HEK293 (cell line): ENCODE measurements at regions not wholly inside any gene's neighbourhood (a gene's known extent, or its start where the extent isn't known, plus 50 kb on each side); places are given as distances from the start of the nearest gene placed in this dataset.

Source experiments
- CTCF ChIA-PET: fragments of 350-600 bp; formaldehyde crosslinking; extraction: SDS; loops from one replicate; lab custom pipeline; 2021; ENCODE audit warnings: antibody characterized with exemption; lab: Yijun Ruan, JAX
- POLR2A ChIA-PET: fragments of 300-600 bp; formaldehyde crosslinking; extraction: SDS; loops from one replicate; lab custom pipeline; 2020; ENCODE audit warnings: antibody characterized with exemption, inconsistent platforms; lab: Yijun Ruan, JAX
- H3K27ac ChIP-seq: fragments of 200-500 bp; sonication (Bioruptor generic); 2 replicates; pipeline ENCODE4 v1.5.1; 2014; ENCODE audit warnings: low read depth, low read length, control low read depth, inconsistent platforms; ENCODE audit errors: extremely low read depth
- H3K36me3 ChIP-seq, 2 experiments: fragments of 200-500 bp in 1 of 2; sonication (Bioruptor generic) in 1 of 2; 1 replicate in 1 of 2; 2 replicates in 1 of 2; pipeline ENCODE4 v1.5.1; 2014 to 2017; ENCODE audit warnings: inconsistent platforms in 2 of 2, low read length in 2 of 2; ENCODE audit not compliant: control insufficient read depth in 2 of 2, insufficient read depth in 1 of 2
- H3K4me1 ChIP-seq: fragments of 200-500 bp; sonication (Bioruptor generic); 2 replicates; pipeline ENCODE4 v1.5.1; 2014; ENCODE audit warnings: mild to moderate bottlenecking, low read length, inconsistent platforms; ENCODE audit not compliant: control insufficient read depth, insufficient read depth
- H3K4me3 ChIP-seq: 2 replicates; pipeline ENCODE4 v1.5.1; 2011; ENCODE audit warnings: low read depth, mild to moderate bottlenecking, control low read depth, low read length, moderate library complexity
- H3K9me3 ChIP-seq: fragments of 200-500 bp; sonication (Bioruptor generic); 2 replicates; pipeline ENCODE4 v1.5.1; 2014; ENCODE audit warnings: low read depth, low read length, inconsistent platforms; ENCODE audit not compliant: control insufficient read depth, insufficient read depth
- GLI2 ChIP-seq: fragments of 450-650 bp; formaldehyde crosslinking; IDR thresholded peaks from 2 replicates; pipeline ENCODE4; 2017; ENCODE audit warnings: missing biosample characterization, missing genetic modification characterization, low read depth, borderline replicate concordance
- HOXD13 ChIP-seq: sonication (generic); formaldehyde crosslinking; IDR thresholded peaks from 2 replicates; pipeline ENCODE4 v1.8.0; 2022; ENCODE audit warnings: missing genetic modification reagents, borderline replicate concordance
- KLF10 ChIP-seq: fragments of 450-650 bp; IDR thresholded peaks from 2 replicates; pipeline ENCODE4 v1.5.1; 2018; ENCODE audit warnings: missing biosample characterization, mild to moderate bottlenecking, missing genetic modification characterization
- REPIN1 ChIP-seq: fragments of 450-650 bp; formaldehyde crosslinking; IDR thresholded peaks from 2 replicates; pipeline ENCODE4 v1.5.1; 2017; ENCODE audit warnings: missing biosample characterization, missing genetic modification characterization, low read depth
- SCRT1 ChIP-seq: fragments of 450-650 bp; formaldehyde crosslinking; IDR thresholded peaks from 2 replicates; pipeline ENCODE4 v1.5.1; 2016; ENCODE audit warnings: missing biosample characterization, missing genetic modification characterization, borderline replicate concordance
- SCRT2 ChIP-seq: fragments of 450-650 bp; formaldehyde crosslinking; IDR thresholded peaks from 2 replicates; pipeline ENCODE4 v1.5.1; 2016; ENCODE audit warnings: missing biosample characterization, missing genetic modification characterization
- SP2 ChIP-seq: fragments of 450-650 bp; formaldehyde crosslinking; IDR thresholded peaks from 2 replicates; pipeline ENCODE4 v1.5.1; 2016; ENCODE audit warnings: missing biosample characterization, missing genetic modification characterization
- YY1 ChIP-seq: fragments of 450-650 bp; formaldehyde crosslinking; IDR thresholded peaks from 2 replicates; pipeline ENCODE4 v1.5.1; 2018; ENCODE audit warnings: missing biosample characterization, missing genetic modification characterization
- YY2 ChIP-seq: fragments of 450-650 bp; formaldehyde crosslinking; IDR thresholded peaks from 2 replicates; pipeline ENCODE4 v1.5.1; 2016; ENCODE audit warnings: missing biosample characterization, missing genetic modification characterization
- ZNF112 ChIP-seq: fragments of 450-650 bp; formaldehyde crosslinking; IDR thresholded peaks from 2 replicates; pipeline ENCODE4 v1.5.0; 2017; ENCODE audit warnings: missing biosample characterization, missing genetic modification characterization
- ZNF121 ChIP-seq: fragments of 450-650 bp; formaldehyde crosslinking; IDR thresholded peaks from 2 replicates; pipeline ENCODE4 v1.5.1; 2016; ENCODE audit warnings: missing biosample characterization, missing genetic modification characterization
- ZNF146 ChIP-seq: fragments of 450-650 bp; formaldehyde crosslinking; IDR thresholded peaks from 2 replicates; pipeline ENCODE4 v1.5.1; 2016; ENCODE audit warnings: missing biosample characterization, missing genetic modification characterization
- ZNF26 ChIP-seq: fragments of 450-650 bp; formaldehyde crosslinking; IDR thresholded peaks from 2 replicates; pipeline ENCODE4 v1.5.1; 2016; ENCODE audit warnings: missing biosample characterization, missing genetic modification characterization
- ZNF426 ChIP-seq: fragments of 450-650 bp; formaldehyde crosslinking; IDR thresholded peaks from 2 replicates; pipeline ENCODE4 v1.5.1; 2017; ENCODE audit warnings: missing biosample characterization, missing genetic modification characterization, mild to moderate bottlenecking, inconsistent platforms, moderate library complexity
- ZNF514 ChIP-seq: fragments of 450-650 bp; formaldehyde crosslinking; IDR thresholded peaks from 2 replicates; pipeline ENCODE4 v1.5.1; 2016; ENCODE audit warnings: missing biosample characterization, missing genetic modification characterization
- ZNF548 ChIP-seq: fragments of 450-650 bp; formaldehyde crosslinking; IDR thresholded peaks from 2 replicates; pipeline ENCODE4 v1.5.1; 2016; ENCODE audit warnings: missing biosample characterization, missing genetic modification characterization
- ZNF560 ChIP-seq: fragments of 450-650 bp; formaldehyde crosslinking; IDR thresholded peaks from 2 replicates; pipeline ENCODE4 v1.5.1; 2017; ENCODE audit warnings: missing biosample characterization, missing genetic modification characterization, borderline replicate concordance
- ZNF571 ChIP-seq: fragments of 450-650 bp; formaldehyde crosslinking; IDR thresholded peaks from 2 replicates; pipeline ENCODE4 v1.5.0; 2017; ENCODE audit warnings: missing biosample characterization, missing genetic modification characterization
- ZNF664 ChIP-seq: fragments of 450-650 bp; formaldehyde crosslinking; IDR thresholded peaks from 2 replicates; pipeline ENCODE4 v1.5.1; 2016; ENCODE audit warnings: missing biosample characterization, missing genetic modification characterization
- ZNF747 ChIP-seq: fragments of 450-650 bp; formaldehyde crosslinking; IDR thresholded peaks from 2 replicates; pipeline ENCODE4 v1.5.1; 2016; ENCODE audit warnings: missing biosample characterization, missing genetic modification characterization
- ZNF768 ChIP-seq: fragments of 450-650 bp; formaldehyde crosslinking; IDR thresholded peaks from 2 replicates; pipeline ENCODE4 v1.5.1; 2018; ENCODE audit warnings: missing biosample characterization, mild to moderate bottlenecking, missing genetic modification characterization
- ZSCAN18 ChIP-seq: fragments of 450-650 bp; formaldehyde crosslinking; IDR thresholded peaks from 2 replicates; pipeline ENCODE4 v1.5.1; 2016; ENCODE audit warnings: missing biosample characterization, missing genetic modification characterization
- TF ChIP-seq, protein P1 (sequence below): fragments of 450-650 bp; formaldehyde crosslinking; IDR thresholded peaks from 2 replicates; pipeline ENCODE4 v1.5.1; 2016; ENCODE audit warnings: missing biosample characterization, missing genetic modification characterization, low read depth
- TF ChIP-seq, protein P2 (sequence below): fragments of 450-650 bp; formaldehyde crosslinking; IDR thresholded peaks from 2 replicates; pipeline ENCODE4 v1.5.1; 2016; ENCODE audit warnings: missing biosample characterization, missing genetic modification characterization

- no peak for TF ChIP-seq ZSCAN18 (tag by site-specific recombination)
- TF ChIP-seq ZNF121, result no peak
- TF ChIP-seq ZNF768, result no peak
- no peak for TF ChIP-seq ZNF112 (tag by site-specific recombination)
- no peak for TF ChIP-seq SP2 (tag by site-specific recombination)
Measured at GRCh38 chr7:41907444-41907843, 204.6 kb upstream of the INHBA start (continued).

DNA sequence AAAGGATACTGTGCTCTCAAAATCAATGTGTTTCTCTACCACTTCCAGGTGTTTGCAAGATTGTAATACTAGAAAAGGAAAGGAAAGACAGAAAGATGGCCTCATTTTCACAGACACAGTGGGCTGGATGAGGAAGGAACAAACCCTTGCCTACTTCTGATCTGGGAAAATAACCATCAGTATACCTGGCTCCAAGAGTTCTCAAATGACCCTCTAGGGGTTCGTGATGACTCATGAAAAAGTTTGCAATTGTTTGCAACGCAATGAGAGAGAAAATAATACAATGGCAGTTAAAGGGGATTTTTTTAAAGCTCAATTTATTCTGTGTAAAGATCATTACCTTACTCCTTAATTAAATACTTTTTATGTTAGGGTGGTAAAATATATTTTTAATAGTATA lies 197.6 kb upstream of the INHBA start:
- Histone ChIP-seq H3K9me3 (no peaks in the 10 kb centered on the region; the same call in 1 of the 2 replicates), H3K27ac (no peak overlapping the region), H3K4me1 (no peaks in the 10 kb centered on the region), H3K36me3 (no peaks in the 10 kb centered on the region), H3K4me3 (no peak overlapping the region)
- ChIA-PET POLR2A (no interaction called here), CTCF (interaction anchor here (0.6 to 2.3 kb wide), 3 partner anchors 8 to 1202 kb away, joined by 3 to 11 read pairs (median 3); no protein-coding TSS in a partner anchor)
- no peak for TF ChIP-seq YY1
- no peak for TF ChIP-seq ZNF664 (tag by site-specific recombination)
- no peak for TF ChIP-seq ZNF560
- no peak for TF ChIP-seq ZNF146 (tag by site-specific recombination)
- TF ChIP-seq KLF10 (tag by site-specific recombination), result no peak
- TF ChIP-seq ZNF426 (tag by site-specific recombination), result no peak
- no peak for TF ChIP-seq ZNF26 (tag by site-specific recombination)
- TF ChIP-seq ZNF514, result no peak
- no peak for TF ChIP-seq YY2 (tag by site-specific recombination)
- no peak for TF ChIP-seq SCRT1
- no peak for TF ChIP-seq ZNF571 (tag by site-specific recombination)
- TF ChIP-seq, protein P1, sequence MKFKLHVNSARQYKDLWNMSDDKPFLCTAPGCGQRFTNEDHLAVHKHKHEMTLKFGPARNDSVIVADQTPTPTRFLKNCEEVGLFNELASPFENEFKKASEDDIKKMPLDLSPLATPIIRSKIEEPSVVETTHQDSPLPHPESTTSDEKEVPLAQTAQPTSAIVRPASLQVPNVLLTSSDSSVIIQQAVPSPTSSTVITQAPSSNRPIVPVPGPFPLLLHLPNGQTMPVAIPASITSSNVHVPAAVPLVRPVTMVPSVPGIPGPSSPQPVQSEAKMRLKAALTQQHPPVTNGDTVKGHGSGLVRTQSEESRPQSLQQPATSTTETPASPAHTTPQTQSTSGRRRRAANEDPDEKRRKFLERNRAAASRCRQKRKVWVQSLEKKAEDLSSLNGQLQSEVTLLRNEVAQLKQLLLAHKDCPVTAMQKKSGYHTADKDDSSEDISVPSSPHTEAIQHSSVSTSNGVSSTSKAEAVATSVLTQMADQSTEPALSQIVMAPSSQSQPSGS (tag by site-specific recombination), result no peak
- no peak for TF ChIP-seq ZNF548 (tag by site-specific recombination)
- no peak for TF ChIP-seq REPIN1
- no peak for TF ChIP-seq HOXD13
- TF ChIP-seq, protein P2, sequence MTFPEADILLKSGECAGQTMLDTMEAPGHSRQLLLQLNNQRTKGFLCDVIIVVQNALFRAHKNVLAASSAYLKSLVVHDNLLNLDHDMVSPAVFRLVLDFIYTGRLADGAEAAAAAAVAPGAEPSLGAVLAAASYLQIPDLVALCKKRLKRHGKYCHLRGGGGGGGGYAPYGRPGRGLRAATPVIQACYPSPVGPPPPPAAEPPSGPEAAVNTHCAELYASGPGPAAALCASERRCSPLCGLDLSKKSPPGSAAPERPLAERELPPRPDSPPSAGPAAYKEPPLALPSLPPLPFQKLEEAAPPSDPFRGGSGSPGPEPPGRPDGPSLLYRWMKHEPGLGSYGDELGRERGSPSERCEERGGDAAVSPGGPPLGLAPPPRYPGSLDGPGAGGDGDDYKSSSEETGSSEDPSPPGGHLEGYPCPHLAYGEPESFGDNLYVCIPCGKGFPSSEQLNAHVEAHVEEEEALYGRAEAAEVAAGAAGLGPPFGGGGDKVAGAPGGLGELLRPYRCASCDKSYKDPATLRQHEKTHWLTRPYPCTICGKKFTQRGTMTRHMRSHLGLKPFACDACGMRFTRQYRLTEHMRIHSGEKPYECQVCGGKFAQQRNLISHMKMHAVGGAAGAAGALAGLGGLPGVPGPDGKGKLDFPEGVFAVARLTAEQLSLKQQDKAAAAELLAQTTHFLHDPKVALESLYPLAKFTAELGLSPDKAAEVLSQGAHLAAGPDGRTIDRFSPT (tag by site-specific recombination), result no peak
- TF ChIP-seq SCRT2 (tag by site-specific recombination), result no peak
- no peak for TF ChIP-seq GLI2 (tag by site-specific recombination)
- TF ChIP-seq ZNF747 (tag by site-specific recombination), result no peak
